GM12891 (cell line): ENCODE measurements at regions not wholly inside any gene's neighbourhood (a gene's known extent, or its start where the extent isn't known, plus 50 kb on each side); places are given as distances from the start of the nearest gene placed in this dataset.

Experiments
- POLR2A ChIP-seq: IDR thresholded peaks from 2 replicates; pipeline ENCODE4 v1.6.1; 2011; ENCODE audit warnings: low read depth, low read length, control low read depth
- POLR2AphosphoS5 ChIP-seq: IDR thresholded peaks from 2 replicates; pipeline ENCODE4 v1.6.1; 2011; ENCODE audit warnings: low read depth, low read length, control low read depth
- TAF1 ChIP-seq: IDR thresholded peaks from 2 replicates; pipeline ENCODE4 v1.6.1; 2011; ENCODE audit warnings: low read depth, low read length, control low read depth

DNA sequence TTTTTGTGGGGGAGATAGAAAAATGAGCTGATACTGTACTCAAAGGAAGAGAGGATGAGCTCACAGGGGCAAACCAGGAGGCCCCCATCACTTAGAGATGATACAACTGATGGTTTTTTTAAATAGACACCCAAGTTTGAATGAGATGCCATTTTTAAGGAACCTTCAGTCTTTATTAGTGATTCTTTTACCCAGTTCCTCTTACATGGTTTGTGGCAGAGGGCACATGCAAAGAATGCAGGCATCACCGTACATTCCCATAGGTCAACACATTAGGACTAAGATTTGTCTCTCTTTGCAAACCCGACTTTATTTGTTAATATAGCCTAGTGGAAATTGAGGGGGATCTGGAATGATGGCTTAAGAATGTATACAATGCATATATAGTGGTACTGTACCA lies 250.9 kb downstream of the ASXL3 start:
- TF ChIP-seq POLR2A (no peak), POLR2AphosphoS5 (no peak), TAF1 (no peak)
